DOHH2 (cell line): ENCODE measurements at regions not wholly inside any gene's neighbourhood (a gene's known extent, or its start where the extent isn't known, plus 50 kb on each side); places are given as distances from the start of the nearest gene placed in this dataset.

Source experiments
- CTCF ChIP-seq: fragments of 200-600 bp; sonication (generic); IDR thresholded peaks from one replicate; pipeline ENCODE4 v1.5.1; 2014; ENCODE audit warnings: antibody characterized with exemption, mild to moderate bottlenecking, low read depth, low read length; ENCODE audit not compliant: poor library complexity, severe bottlenecking
- EZH2phosphoT487 ChIP-seq: fragments of 200-600 bp; sonication (generic); IDR thresholded peaks from 2 replicates; pipeline ENCODE4 v1.6.1; 2017; ENCODE audit warnings: borderline replicate concordance, mild to moderate bottlenecking, antibody characterized with exemption, low read length, moderate library complexity, mixed read lengths

GRCh38 chr13:50643060-50643459, 200.4 kb downstream of the DLEU7 start:
- TF ChIP-seq CTCF (no peak), EZH2phosphoT487 (no peak)
